RWPE1 (cell line): ENCODE measurements at regions not wholly inside any gene's neighbourhood (a gene's known extent, or its start where the extent isn't known, plus 50 kb on each side); places are given as distances from the start of the nearest gene placed in this dataset.

Experiments used
- CTCF ChIA-PET: fragments of 350-600 bp; sonication (Branson Sonifier 250); formaldehyde crosslinking; extraction: SDS; loops from one replicate; lab custom pipeline; 2021; lab: Yijun Ruan, JAX
- POLR2A ChIA-PET: fragments of 400-600 bp; formaldehyde crosslinking; extraction: SDS; loops from one replicate; lab custom pipeline; 2020; ENCODE audit warnings: antibody characterized with exemption; ENCODE audit not compliant: low non-redundant PET; lab: Yijun Ruan, JAX
- DNase-seq: peaks from one replicate; pipeline ENCODE4 v3.0.0; 2012; ENCODE audit warnings: low spot score
- H3K27ac ChIP-seq: fragments of 450-650 bp; 2 replicates; pipeline ENCODE4 v1.5.1; 2017
- TF ChIP-seq, protein P1 (sequence below): fragments of 450-650 bp; conservative IDR thresholded peaks from 2 replicates; pipeline ENCODE4 v1.5.1; 2017; ENCODE audit warnings: low read depth, mild to moderate bottlenecking

DNA sequence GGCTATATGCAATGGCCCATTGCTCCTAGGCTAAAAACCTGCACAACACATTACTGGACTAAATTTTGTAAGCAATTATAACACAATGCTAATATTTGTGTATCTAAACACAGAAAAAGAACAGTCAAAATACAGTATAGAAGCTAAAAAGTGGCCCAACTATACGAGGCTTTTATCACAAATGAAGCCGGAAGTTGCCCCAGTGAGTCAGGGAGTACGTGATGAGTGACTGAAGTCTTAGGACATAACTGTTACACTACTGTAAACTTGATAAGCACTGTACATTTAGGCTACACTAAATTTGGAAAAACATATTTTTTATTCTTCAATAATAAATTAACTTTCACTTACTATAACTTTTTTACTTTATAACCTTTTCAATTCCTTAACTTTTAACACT lies 105.2 kb upstream of the PRR16 start:
- CTCF ChIA-PET, result no interaction called here
- no peak overlapping the region for H3K27ac ChIP-seq
- DNase-seq, result no peak
- TF ChIP-seq, protein P1, sequence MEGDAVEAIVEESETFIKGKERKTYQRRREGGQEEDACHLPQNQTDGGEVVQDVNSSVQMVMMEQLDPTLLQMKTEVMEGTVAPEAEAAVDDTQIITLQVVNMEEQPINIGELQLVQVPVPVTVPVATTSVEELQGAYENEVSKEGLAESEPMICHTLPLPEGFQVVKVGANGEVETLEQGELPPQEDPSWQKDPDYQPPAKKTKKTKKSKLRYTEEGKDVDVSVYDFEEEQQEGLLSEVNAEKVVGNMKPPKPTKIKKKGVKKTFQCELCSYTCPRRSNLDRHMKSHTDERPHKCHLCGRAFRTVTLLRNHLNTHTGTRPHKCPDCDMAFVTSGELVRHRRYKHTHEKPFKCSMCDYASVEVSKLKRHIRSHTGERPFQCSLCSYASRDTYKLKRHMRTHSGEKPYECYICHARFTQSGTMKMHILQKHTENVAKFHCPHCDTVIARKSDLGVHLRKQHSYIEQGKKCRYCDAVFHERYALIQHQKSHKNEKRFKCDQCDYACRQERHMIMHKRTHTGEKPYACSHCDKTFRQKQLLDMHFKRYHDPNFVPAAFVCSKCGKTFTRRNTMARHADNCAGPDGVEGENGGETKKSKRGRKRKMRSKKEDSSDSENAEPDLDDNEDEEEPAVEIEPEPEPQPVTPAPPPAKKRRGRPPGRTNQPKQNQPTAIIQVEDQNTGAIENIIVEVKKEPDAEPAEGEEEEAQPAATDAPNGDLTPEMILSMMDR, result no peak
- POLR2A ChIA-PET, result no interaction called here

DNA sequence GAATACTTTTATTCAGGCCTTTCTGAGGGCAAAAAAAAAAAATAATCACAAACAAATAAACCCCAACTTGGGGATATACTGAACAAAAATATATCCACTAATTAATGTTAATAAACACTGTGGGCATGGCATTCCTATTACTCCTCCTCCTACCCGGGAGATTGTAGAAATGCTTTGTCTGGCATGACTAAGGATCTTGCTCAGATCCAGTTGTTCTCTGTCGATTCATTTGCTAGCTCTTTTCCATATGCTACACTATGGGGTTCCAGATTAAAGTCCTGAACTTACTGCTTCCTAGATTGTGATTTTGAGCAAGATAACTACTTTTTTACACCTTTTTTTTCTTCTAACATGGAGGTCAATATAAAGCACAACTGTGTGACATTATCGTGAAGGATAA lies 102.2 kb upstream of the PRR16 start:
- ChIA-PET CTCF (no interaction called here), POLR2A (no interaction called here)
- no peak for DNase-seq
- H3K27ac ChIP-seq, result no peak overlapping the region
- TF ChIP-seq, protein P1, result no peak

DNA sequence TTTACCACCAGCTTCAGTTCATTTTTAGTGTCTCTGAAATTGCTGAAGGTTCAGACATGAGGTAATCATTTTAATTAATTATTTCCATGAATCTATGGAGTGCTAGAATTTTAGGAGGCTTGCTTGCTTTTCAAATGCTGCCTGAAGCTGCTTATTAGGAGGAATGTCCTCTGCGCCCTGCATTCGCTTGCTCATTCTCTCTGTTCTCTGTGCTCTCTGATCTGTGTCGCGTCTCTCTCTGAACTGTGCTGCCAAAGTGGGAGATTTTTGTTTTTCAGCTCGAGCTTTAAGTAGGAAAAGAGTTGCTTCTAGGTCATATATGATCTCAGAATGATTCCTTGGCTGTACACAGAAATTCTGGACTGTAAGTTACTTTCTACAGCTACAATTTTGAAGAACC lies 101.7 kb upstream of the PRR16 start:
- TF ChIP-seq, protein P1, result no peak
- no peak overlapping the region for H3K27ac ChIP-seq
- no peak for DNase-seq
- POLR2A ChIA-PET, result no interaction called here
- CTCF ChIA-PET, result no interaction called here

DNA sequence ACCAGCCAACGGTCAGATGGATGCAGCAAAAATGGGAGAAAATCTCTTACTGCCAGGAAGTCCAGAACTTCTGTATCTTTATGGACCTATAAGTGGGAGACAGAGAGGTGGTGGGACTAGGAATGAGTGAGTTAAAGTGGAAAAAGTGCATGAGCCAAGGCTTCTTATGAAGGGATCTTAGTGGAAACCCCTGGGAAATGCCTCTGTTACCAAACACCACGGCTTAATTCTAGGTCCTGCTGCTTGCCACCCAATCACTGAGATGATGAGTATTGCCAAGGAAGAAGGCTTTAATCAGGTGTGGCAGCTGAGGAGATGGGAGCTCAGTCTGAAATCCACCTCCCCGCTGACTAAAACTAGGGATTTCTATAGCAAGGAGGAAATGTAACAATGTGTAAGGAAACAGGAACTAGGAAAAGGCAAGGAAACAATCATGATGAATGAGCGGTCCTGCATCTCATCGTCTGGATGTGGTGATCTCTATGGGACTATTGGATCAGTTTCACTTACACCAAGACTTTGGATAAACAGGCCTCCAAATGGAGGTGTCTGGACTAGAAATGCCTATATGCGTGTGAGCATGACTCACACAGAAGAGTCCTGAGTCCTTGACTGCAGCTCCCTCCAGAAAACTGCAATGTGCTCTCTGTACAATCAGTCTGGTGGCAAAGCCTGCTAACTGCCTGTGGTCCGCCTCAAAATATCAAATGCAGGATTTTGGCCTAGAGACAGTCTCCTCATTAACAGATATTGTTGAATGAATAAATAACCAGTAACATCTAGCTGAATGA lies 98.2 kb upstream of the PRR16 start:
- CTCF ChIA-PET, result no interaction called here
- DNase-seq, result peak; percentile 11
- POLR2A ChIA-PET, result no interaction called here

DNA sequence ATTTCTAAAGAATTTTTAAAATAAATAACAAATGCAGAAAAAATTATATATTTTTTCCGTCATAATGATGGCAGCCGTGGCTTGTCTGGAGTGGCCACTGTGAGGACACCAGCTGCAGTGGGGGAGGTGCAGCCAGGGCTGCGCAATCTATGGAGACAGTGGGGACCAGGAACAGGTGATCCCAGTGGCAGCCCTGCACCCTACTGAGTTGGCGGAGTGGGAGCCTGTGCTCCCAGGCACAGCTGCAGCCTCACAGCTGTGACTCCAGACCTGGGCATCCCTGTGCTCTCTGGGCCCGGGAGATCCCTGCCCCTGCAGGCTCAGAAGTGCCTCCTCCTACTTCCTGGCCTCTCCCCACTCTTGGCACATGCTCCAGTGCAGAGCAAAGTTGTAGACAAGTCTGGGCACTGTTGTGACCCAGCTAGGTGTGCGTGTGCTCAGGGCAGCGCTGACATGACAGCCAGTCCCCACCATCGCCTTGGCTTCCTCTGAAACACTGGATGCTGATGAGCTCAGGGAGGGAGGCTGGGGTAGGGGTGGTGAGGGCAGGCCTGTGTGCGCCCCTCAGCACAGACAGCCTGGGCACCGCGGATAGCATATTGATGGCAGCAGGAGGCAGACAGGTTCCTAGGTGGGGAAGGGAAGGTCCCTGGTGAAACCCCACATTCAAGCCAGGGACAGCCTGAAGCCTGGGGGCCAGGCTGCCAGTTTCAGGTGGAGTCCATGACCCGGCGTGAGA lies 96.0 kb upstream of the PRR16 start:
- peak overlapping the region; percentile 78 for H3K27ac ChIP-seq
- CTCF ChIA-PET, result interaction anchor here (0.6 kb wide), 1 partner anchor 22 kb away, joined by 3 read pairs; no protein-coding TSS in a partner anchor
- TF ChIP-seq, protein P1, result no peak
- DNase-seq, result no peak
- POLR2A ChIA-PET, result no interaction called here

More for the DNA sequence above, 98.2 kb upstream of the PRR16 start:
- no peak overlapping the region for H3K27ac ChIP-seq
- TF ChIP-seq, protein P1, result no peak

DNA sequence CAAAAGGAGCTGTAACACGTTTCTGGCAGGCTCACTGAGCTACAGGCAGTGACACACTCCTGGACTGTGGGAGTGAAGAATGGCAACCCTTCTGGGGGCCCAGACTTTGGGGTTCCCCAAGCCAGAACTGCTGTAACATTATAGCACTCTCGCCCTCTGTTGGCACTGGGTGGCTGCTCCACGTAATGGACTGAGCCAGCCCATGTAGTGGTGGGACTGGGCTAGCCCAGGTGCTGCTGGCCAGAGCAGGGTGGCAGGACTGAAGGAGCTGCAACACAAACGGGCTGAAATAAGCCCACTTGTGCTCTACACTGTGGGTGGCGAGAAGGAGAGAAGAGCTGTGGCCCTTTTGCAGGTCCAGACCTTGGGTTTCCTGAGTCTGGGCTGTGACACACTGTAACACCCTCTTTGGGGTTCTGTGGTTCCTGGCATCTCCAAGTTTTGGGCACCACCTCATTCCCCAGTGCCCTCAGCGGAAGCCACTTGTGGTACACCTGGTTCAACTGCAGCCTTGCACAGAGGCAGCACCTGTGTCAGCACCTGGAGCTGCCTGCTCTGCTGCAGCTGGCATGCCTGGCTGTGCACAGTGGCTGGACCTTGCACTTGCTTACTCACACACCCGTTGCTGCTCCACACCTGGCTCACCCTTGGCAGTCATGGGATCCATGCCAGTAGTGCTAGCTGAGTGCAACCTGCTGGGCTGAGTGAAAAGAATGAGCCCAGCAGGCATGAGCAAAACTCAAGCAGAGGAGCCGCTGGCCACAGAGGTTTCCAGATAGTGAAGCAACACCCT lies 95.0 kb upstream of the PRR16 start:
- DNase-seq, result peak; percentile 16
- TF ChIP-seq, protein P1, result no peak
- CTCF ChIA-PET, result interaction anchor here (0.6 kb wide), 2 partner anchors 23 to 331 kb away, joined by 3 to 4 read pairs; no protein-coding TSS in a partner anchor
- POLR2A ChIA-PET, result no interaction called here
- H3K27ac ChIP-seq, result peak overlapping the region; percentile 78
